HCT116 (cell line): ENCODE measurements at regions not wholly inside any gene's neighbourhood (a gene's known extent, or its start where the extent isn't known, plus 50 kb on each side); places are given as distances from the start of the nearest gene placed in this dataset.

Experiments
- ATF3 ChIP-seq: IDR thresholded peaks from 2 replicates; pipeline ENCODE4 v1.6.1; 2012
- CEBPB ChIP-seq: IDR thresholded peaks from 2 replicates; pipeline ENCODE4 v1.6.1; 2012; ENCODE audit warnings: low read depth
- CTCF ChIP-seq, 3 experiments: fragments of 200-600 bp in 1 of 3; sonication (generic) in 1 of 3; IDR thresholded peaks in 2 of 3; conservative IDR thresholded peaks in 1 of 3; 2 replicates each; pipeline ENCODE4 v1.5.1; 2012 to 2017; ENCODE audit warnings: low read depth in 2 of 3, low read length in 2 of 3, antibody characterized with exemption in 1 of 3, borderline replicate concordance in 1 of 3, control low read depth in 1 of 3, mild to moderate bottlenecking in 1 of 3, mixed read lengths in 1 of 3, mixed run types in 1 of 3, moderate library complexity in 1 of 3; ENCODE audit not compliant: insufficient read depth in 1 of 3
- EZH2 ChIP-seq: fragments of 200-600 bp; sonication (generic); IDR thresholded peaks from 2 replicates; pipeline ENCODE4 v1.6.1; 2017; ENCODE audit warnings: antibody characterized with exemption, mixed run types
- POLR2A ChIP-seq: IDR thresholded peaks from 2 replicates; pipeline ENCODE4 v1.7.0; 2011; ENCODE audit warnings: borderline replicate concordance; ENCODE audit not compliant: insufficient read depth, insufficient read length; ENCODE audit errors: extremely low read depth

GRCh38 chr5:14028188-14028587 is 83.7 kb upstream of the DNAH5 start:
- TF ChIP-seq CTCF (IDR thresholded peaks at IDR 0.05 in 2 of 3, conservative IDR thresholded peaks at IDR 0.05 in 1 of 3; ENCODE audit: borderline replicate concordance in 1 of 3, insufficient read depth in 1 of 3, low read depth in 2 of 3, low read length in 2 of 3) (no peak), EZH2 (no peak), CEBPB (no peak), POLR2A (no peak), ATF3 (no peak)
